Stimulated activated CD8-positive, alpha-beta memory T cell treated with anti-CD3 and anti-CD28 coated beads, Interleukin-12 subunit alpha, Interleukin-12 subunit beta, amount 100 ng/mL, for 1 hour (primary cell): ENCODE measurements at regions not wholly inside any gene's neighbourhood (a gene's known extent, or its start where the extent isn't known, plus 50 kb on each side); places are given as distances from the start of the nearest gene placed in this dataset.
"Not testable (repeated sequence)": the region's sequence is repeated elsewhere in the genome, so short reads cannot be mapped to it uniquely, and the experiment has no call there.

Experiments
- DNase-seq: peaks from one replicate; pipeline ENCODE4 v3.0.0-alpha.2; 2020; ENCODE audit warnings: low read depth

- not testable (repeated sequence) for DNase-seq
Observed at GRCh38 chr12:131394752-131395151, 316.1 kb upstream of the SFSWAP start.

GRCh38 chr12:131395209-131395684 lies 315.6 kb upstream of the SFSWAP start:
- not testable (repeated sequence) for DNase-seq

GRCh38 chr12:131395971-131396573 lies 314.8 kb upstream of the SFSWAP start:
- no peak for DNase-seq

GRCh38 chr12:131397493-131398181 lies 313.3 kb upstream of the SFSWAP start:
- DNase-seq, result no peak

GRCh38 chr12:131399000-131399399 lies 311.9 kb upstream of the SFSWAP start:
- DNase-seq, result no peak

DNA sequence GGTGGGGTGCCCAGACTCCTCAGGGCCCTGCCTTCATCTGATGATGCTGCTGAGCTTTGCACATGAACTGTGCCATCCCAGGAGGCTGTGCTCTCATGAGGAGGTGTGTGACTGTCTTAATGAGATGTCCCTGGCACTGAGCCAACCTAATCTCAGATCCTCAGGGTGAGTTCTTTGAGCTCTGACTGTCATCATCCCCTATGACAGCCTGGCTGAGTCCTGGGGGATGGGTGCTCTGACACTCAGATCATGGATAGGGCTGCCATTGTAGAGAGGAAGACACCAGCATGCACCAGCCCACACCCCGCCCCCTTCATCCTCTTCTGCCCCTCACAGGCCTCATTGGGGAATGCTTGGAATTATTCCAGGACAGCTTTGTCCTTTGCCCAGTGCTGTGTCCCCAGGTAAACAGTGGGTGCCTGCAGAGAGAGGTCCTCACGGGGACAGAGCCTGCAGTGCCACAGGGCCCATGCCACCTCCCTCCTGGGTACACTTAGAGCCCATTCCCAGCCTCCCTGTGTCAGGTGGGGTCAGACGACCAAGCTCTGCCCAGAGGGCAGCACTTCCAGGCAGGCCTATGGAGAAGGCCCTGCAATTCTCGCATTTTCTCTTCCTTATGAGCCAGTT lies 310.1 kb upstream of the SFSWAP start:
- DNase-seq, result not testable (repeated sequence)

DNA sequence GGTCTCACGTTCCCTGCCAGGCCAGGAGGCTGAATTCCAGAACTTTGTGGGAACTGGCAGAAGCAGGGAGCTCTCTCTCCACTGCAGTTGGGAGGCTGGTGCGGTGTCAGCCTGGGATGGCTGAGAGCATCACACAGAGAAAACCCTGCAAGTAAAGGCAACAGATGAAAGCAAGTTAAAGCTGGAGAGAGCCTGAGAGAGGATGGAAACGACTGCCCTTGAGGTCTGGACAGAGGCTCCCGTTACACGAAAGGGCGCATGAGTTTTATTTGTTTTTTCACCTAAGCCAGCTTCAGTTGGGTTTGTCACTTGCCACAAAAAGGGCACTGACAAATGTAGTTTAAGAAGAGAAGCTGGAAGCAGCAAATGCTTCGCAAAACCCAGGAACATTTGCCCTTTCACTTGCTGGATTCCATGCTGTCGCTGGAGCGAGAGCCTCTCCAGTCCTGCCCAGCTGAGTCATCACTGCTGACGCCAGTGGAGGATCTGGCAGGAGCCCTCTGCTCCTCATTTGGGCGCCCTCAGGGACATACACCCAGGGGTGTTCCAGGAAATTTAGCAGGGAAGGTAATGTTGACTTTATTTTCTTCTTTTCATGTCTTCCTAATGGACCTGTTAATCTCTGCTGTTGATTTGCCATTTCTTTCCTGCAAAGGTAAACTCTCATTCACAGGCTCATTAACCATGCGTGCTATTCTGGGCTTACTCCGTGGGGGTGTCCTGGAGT lies 308.8 kb upstream of the SFSWAP start:
- not testable (repeated sequence) for DNase-seq

DNA sequence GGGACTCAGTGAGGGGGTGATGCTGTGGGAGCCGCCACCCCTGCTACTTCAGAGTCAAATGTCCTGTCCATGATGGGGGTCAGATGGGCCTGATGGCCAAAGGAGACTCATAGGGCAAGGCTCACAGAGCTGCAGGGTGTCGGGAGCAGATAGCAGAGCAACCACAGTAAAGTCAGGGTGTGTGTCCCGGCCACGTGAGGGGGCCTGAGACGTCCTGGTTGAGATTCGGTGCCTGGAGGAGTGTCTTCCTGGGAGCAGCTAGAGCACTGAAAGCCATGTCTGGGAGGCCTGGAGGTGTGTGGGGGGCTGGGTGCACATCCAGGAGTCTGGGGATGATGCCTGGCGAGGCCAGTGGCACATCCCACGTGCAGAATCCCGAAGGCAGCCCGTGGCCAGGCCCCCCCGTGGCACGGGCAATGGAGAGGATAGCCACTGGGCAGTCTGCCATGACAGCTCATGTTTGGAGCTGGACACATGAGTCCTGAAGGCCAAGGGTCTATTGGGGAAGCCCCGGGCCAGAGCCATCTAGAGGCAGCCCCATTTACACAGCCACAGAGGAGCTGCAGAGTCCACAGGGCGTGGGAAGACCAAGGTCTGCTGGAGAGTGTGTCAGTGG lies 308.0 kb upstream of the SFSWAP start:
- DNase-seq, result no peak

DNA sequence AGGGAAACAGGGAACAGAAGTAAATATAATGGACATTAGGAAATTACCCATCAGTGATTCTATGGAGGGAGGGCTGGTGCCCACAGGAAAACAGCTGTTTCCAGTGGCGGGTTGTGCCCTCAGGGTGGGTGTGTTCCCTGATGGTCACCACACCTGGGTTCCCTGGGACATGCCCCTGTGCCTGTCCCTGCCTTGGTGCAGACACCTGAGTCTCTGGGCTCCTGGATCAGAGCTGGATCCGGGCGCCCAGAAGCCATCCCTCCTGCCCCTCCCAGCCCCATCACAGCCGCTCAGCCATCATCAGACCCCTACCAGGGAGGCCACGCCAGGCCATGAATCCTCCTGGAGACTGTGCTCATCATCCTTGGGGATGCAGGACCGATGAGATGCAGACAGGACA lies 307.2 kb upstream of the SFSWAP start:
- DNase-seq, result no peak

DNA sequence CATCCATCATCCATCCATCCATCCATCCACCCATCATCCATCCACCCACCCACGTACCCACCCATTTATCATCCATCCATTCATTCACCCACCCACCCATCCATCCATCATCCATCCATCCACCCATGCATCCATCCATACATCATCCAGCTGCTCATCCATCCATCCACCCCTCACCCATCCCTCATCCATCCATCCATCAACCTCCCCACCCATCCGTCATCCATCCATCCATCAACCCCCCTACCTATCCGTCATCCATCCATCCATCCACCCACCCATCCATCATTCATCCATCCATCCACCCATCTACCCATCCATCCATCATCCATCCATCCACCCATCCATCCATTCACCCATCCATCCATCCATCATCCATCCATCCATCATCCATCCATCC lies 306.2 kb upstream of the SFSWAP start:
- no peak for DNase-seq

GRCh38 chr12:131407221-131408035 lies 303.5 kb upstream of the SFSWAP start:
- DNase-seq, result no peak

- no peak for DNase-seq
Observed at GRCh38 chr12:131408036-131408365, 302.9 kb upstream of the SFSWAP start.

DNA sequence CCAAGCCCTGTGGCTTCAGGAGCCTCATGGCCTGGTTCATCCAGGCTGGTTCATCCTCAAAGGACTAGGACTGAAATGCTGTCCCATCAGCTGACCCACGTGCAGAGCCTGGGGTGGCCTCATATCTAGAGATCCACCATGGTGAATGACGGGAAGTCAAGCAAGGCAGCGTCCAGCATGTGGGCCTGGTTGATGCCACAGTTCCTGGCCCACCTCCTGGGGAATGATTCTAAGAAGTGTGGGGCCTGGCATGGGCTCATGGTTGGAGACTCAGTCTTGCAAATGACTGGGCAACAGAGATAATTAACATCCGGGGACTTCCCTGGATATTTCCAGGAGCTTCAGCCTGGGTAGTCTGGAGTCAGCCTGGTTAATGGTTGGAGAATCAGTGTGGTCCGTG lies 302.4 kb upstream of the SFSWAP start:
- DNase-seq, result no peak

DNA sequence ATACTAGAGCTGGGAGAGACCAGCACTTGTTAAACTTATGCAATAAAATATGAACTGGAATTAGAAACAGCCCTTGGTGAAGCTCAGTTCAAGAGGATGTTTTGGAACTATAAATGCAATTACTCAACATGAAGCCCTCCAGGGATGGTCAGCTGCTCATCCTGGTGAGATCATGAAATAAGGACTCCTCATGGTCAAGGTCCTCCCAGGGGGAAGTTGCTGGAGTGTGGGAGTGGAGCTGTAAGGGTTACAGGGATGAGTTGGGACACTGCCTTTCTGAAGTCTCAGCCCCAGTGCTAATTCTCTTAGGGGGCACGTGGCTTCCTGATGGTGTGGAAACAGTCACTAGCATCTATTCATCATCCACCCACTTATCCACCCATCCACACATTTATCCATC lies 301.7 kb upstream of the SFSWAP start:
- DNase-seq, result no peak

DNA sequence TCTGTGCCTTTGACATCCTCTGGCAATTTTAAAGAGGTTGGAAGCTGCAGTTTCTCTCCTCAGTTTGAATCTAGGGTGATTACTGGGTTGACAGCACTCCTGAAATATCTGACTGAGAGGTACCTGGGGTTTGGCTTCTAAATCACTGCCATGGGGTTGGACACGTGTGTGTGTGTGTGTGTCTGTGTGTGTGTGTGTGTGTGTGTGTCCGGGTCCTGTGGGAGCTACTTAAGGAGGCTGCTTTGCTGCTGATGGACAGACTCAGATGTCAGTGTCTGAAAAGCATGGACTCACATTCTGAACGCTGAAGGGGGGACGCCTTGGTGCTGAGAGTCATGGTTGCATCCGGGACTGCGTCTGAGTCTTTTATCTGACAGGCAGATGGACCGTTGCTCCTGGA lies 299.1 kb upstream of the SFSWAP start:
- DNase-seq, result not testable (repeated sequence)

DNA sequence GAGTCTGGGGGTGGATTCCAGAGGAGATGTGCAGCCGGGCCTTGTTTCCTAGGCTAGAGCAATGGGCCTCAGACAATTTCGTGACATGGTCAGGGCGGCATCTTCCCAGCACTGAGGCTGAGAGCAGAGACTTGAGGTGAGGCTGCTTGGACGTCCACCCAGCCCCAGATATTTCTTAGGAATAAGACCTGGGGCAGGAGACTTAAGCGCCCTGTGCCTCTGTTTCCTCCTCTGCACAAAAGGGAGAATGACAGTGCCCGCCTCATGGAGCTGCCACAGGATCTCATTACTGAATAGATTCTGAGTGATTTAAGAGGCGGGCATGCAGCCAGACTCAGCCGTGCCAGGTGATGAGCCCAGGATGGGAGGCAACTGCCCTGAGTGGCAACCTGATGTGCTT lies 297.9 kb upstream of the SFSWAP start:
- no peak for DNase-seq

DNA sequence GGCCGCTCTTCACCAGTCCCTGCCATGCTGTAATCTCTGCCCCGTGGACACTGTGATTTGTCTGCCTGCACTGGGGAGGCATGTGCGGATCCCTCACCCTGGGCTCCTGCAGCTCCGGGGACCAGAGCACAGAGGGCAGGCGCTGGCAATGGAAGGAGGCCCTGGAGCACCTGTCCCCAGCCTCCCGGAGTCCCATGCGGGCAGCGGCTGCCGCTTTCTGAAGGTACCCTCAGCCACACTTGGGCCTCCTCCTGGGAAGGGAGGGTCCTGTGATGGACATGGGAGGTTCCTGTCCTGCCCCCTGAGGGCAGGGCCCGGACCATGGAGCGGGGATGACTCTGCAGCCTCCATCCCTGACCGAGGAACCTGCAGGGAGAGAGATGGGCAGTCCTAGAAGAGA lies 297.4 kb upstream of the SFSWAP start:
- DNase-seq, result no peak

- not testable (repeated sequence) for DNase-seq
Observed at GRCh38 chr12:131414155-131414922, 296.6 kb upstream of the SFSWAP start.

- DNase-seq, result no peak
Observed at GRCh38 chr12:131415781-131416180, 295.1 kb upstream of the SFSWAP start.

GRCh38 chr12:131418121-131418520 lies 292.8 kb upstream of the SFSWAP start:
- no peak for DNase-seq

DNA sequence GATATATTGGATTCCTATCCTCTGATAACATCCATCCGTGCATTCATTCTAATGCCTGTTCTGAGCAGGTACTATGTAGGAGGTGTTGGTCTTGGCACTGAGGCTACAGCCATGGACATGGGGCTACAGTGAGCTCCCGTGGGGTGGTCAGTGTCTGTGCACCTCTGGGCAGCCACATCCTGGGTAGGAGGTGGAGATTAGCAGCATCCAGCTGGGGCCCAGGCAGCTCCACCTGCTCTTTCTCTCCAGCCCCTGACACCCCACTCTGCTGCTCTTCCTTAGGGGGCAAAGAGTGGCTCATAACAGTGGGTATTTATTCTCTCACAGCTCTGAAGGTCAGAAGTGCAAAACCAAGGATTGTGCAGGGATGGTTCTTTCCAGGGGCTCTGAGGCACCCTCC lies 292.0 kb upstream of the SFSWAP start:
- DNase-seq, result no peak
